Germinal center (tissue), 1 donor: ENCODE measurements at regions not wholly inside any gene's neighbourhood (a gene's known extent, or its start where the extent isn't known, plus 50 kb on each side); places are given as distances from the start of the nearest gene placed in this dataset.

Experiments used
- DNase-seq: peaks from one replicate; pipeline ENCODE4 v3.0.0; 2012; ENCODE audit warnings: mixed read lengths, low spot score

GRCh38 chr2:180208841-180209240 lies 201.7 kb upstream of the CWC22 start:
- no peak for DNase-seq

GRCh38 chr2:180205621-180206235 lies 198.6 kb upstream of the CWC22 start:
- no peak for DNase-seq

GRCh38 chr2:180203972-180204371 lies 196.9 kb upstream of the CWC22 start:
- no peak for DNase-seq

- DNase-seq: no peak
Observed at GRCh38 chr2:180202467-180202951, 195.4 kb upstream of the CWC22 start.

- DNase-seq: no peak
Observed at GRCh38 chr2:180196419-180196977, 189.4 kb upstream of the CWC22 start.

GRCh38 chr2:180195847-180196246 lies 188.8 kb upstream of the CWC22 start:
- DNase-seq: no peak

GRCh38 chr2:180191432-180192124 lies 184.5 kb upstream of the CWC22 start:
- no peak for DNase-seq

GRCh38 chr2:180190851-180191250 lies 183.8 kb upstream of the CWC22 start:
- DNase-seq: no peak

- DNase-seq: no peak
Observed at GRCh38 chr2:180187611-180188010, 180.5 kb upstream of the CWC22 start.

GRCh38 chr2:180184506-180184905 lies 177.4 kb upstream of the CWC22 start:
- DNase-seq: no peak

GRCh38 chr2:180180511-180180910 lies 173.4 kb upstream of the CWC22 start:
- no peak for DNase-seq

- no peak for DNase-seq
Observed at GRCh38 chr2:180177534-180177933, 170.4 kb upstream of the CWC22 start.

GRCh38 chr2:180175736-180176135 lies 168.6 kb upstream of the CWC22 start:
- DNase-seq: no peak

- DNase-seq: no peak
Observed at GRCh38 chr2:180174580-180174979, 167.5 kb upstream of the CWC22 start.

- DNase-seq: no peak
Observed at GRCh38 chr2:180169474-180169873, 162.4 kb upstream of the CWC22 start.

- DNase-seq: no peak
Observed at GRCh38 chr2:180161415-180161814, 154.3 kb upstream of the CWC22 start.

- DNase-seq: no peak
Observed at GRCh38 chr2:180159921-180160320, 152.8 kb upstream of the CWC22 start.

GRCh38 chr2:180158961-180159360 lies 151.9 kb upstream of the CWC22 start:
- DNase-seq: no peak

- DNase-seq: no peak
Observed at GRCh38 chr2:180156651-180157050, 149.6 kb upstream of the CWC22 start.

- DNase-seq: no peak
Observed at GRCh38 chr2:180150606-180151005, 143.5 kb upstream of the CWC22 start.

- no peak for DNase-seq
Observed at GRCh38 chr2:180146541-180146940, 139.4 kb upstream of the CWC22 start.

GRCh38 chr2:180146114-180146513 lies 139.0 kb upstream of the CWC22 start:
- DNase-seq: no peak

- no peak for DNase-seq
Observed at GRCh38 chr2:180145163-180145562, 138.1 kb upstream of the CWC22 start.
